IgD-negative memory B cell (primary cell): ENCODE measurements at regions not wholly inside any gene's neighbourhood (a gene's known extent, or its start where the extent isn't known, plus 50 kb on each side); places are given as distances from the start of the nearest gene placed in this dataset.
"Not testable (repeated sequence)": the region's sequence is repeated elsewhere in the genome, so short reads cannot be mapped to it uniquely, and the experiment has no call there.

Experiments
- H3K27ac Mint-ChIP-seq, 3 donors: one replicate each; pipeline ENCODE4 v1.8.0; 2020 to 2022; ENCODE audit warnings: mild to moderate bottlenecking in 3 of 3, mixed read lengths in 3 of 3, moderate library complexity in 1 of 3
- H3K27me3 Mint-ChIP-seq: one replicate; pipeline ENCODE4 v1.8.0; 2021; ENCODE audit warnings: mixed read lengths
- H3K36me3 Mint-ChIP-seq: one replicate; pipeline ENCODE4 v1.8.0; 2020; ENCODE audit warnings: mild to moderate bottlenecking, mixed read lengths
- H3K4me1 Mint-ChIP-seq, 3 donors: one replicate each; pipeline ENCODE4 v1.8.0; 2020 to 2022; ENCODE audit warnings: mixed read lengths in 3 of 3, mild to moderate bottlenecking in 1 of 3
- H3K4me3 Mint-ChIP-seq, 4 donors: one replicate each; pipeline ENCODE4 v1.8.0; 2020 to 2022; ENCODE audit warnings: mild to moderate bottlenecking in 4 of 4, mixed read lengths in 4 of 4, moderate library complexity in 3 of 4
- H3K9me3 Mint-ChIP-seq, 3 donors: one replicate each; pipeline ENCODE4 v1.8.0; 2020 to 2021; ENCODE audit warnings: mixed read lengths in 3 of 3, mild to moderate bottlenecking in 1 of 3

- peaks cover 1 to 9% (median 2%) of the 10 kb centered on the region in 3 donors for H3K9me3 Mint-ChIP-seq
- H3K27me3 Mint-ChIP-seq, result no peaks in the 10 kb centered on the region
- H3K4me1 Mint-ChIP-seq, result peaks cover 0 to 2% (median 0%) of the 10 kb centered on the region in 3 donors
- no peak overlapping the region for H3K27ac Mint-ChIP-seq
- no peak overlapping the region for H3K4me3 Mint-ChIP-seq
- H3K36me3 Mint-ChIP-seq, result no peaks in the 10 kb centered on the region
Measured at GRCh38 chr1:96096613-96097321, 624.8 kb upstream of the PTBP2 start.

DNA sequence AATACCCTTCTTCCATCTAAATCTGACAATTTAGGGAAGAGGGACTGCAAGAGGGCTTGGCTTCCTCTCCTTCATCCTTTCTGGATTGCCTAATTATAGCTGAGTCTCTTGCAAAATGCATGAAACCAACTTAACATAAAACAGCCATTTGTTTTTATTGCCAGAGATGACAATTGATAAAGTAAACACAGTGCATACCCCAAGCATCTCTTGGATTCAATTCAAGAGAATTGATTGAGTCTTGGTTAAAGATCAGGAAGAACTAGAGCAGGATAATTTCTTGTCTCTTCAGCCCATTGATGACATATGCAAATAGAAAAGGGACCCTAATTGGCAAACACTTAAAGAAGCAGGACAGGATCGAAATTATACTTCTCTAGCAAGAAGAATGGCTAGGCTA, 617.1 kb upstream of the PTBP2 start:
- no peaks in the 10 kb centered on the region for H3K4me1 Mint-ChIP-seq
- no peaks in the 10 kb centered on the region for H3K36me3 Mint-ChIP-seq
- no peaks in the 10 kb centered on the region for H3K27me3 Mint-ChIP-seq
- H3K27ac Mint-ChIP-seq, result no peak overlapping the region
- no peak overlapping the region for H3K4me3 Mint-ChIP-seq
- H3K9me3 Mint-ChIP-seq, result peaks cover 0 to 7% (median 0%) of the 10 kb centered on the region in 3 donors

GRCh38 chr1:96104906-96105305, 616.7 kb upstream of the PTBP2 start:
- peaks cover 0 to 7% (median 0%) of the 10 kb centered on the region in 3 donors for H3K9me3 Mint-ChIP-seq
- H3K36me3 Mint-ChIP-seq, result no peaks in the 10 kb centered on the region
- H3K27ac Mint-ChIP-seq, result no peak overlapping the region
- H3K27me3 Mint-ChIP-seq, result no peaks in the 10 kb centered on the region
- H3K4me1 Mint-ChIP-seq, result no peaks in the 10 kb centered on the region
- H3K4me3 Mint-ChIP-seq, result no peak overlapping the region

DNA sequence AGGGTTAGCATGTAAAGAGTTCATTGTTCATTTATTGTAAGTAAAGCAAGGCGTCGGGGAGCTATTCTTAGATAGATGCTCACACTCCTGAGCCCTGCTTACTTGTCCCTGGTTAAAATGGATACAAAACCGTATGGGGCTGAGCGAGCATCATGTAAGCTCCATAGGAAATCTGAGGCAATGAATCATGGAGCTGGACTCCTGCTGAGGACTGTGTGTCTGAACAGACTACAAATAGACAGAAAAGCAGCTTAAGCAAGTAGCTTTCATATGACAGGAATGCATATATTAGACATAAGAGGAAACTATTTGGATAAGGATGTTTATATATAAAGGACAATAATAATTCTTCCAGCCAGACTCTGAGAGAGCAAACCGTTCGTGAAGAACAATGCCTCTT, 604.9 kb upstream of the PTBP2 start:
- Mint-ChIP-seq H3K36me3 (no peaks in the 10 kb centered on the region), H3K9me3 (peaks cover 2 to 24% (median 6%) of the 10 kb centered on the region in 3 donors), H3K4me1 (no peaks in the 10 kb centered on the region), H3K27ac (no peak overlapping the region), H3K27me3 (no peaks in the 10 kb centered on the region), H3K4me3 (no peak overlapping the region)

DNA sequence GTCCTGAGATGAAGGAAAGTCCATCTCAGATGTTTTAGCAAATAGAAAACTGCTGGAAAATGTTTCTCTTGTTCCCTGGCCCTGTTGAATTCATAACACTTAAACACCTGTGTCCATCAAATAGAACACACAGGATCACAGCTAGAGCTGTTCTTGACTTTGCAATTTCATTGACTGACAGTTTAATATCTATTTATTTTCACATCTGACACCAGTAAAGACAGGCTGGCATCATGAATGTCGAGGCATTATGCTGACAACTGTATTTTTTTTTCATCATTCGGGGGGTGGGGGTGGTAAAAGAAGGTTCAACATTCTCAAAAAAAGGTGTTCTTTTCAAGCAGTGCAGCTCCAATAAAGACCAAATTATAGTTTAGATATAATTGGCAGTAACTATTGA, 591.2 kb upstream of the PTBP2 start:
- Mint-ChIP-seq H3K27ac (no peak overlapping the region), H3K9me3 (peaks cover under 1 to 4% (median 3%) of the 10 kb centered on the region in 3 donors)

GRCh38 chr1:96144636-96145035, 576.9 kb upstream of the PTBP2 start:
- peaks cover 0 to 8% (median 3%) of the 10 kb centered on the region in 3 donors for H3K9me3 Mint-ChIP-seq

More for the DNA sequence above, 591.2 kb upstream of the PTBP2 start:
- no peak overlapping the region for H3K4me3 Mint-ChIP-seq
- H3K4me1 Mint-ChIP-seq, result peaks cover 0 to 2% (median 0%) of the 10 kb centered on the region in 3 donors
- no peaks in the 10 kb centered on the region for H3K27me3 Mint-ChIP-seq
- H3K36me3 Mint-ChIP-seq, result no peaks in the 10 kb centered on the region

DNA sequence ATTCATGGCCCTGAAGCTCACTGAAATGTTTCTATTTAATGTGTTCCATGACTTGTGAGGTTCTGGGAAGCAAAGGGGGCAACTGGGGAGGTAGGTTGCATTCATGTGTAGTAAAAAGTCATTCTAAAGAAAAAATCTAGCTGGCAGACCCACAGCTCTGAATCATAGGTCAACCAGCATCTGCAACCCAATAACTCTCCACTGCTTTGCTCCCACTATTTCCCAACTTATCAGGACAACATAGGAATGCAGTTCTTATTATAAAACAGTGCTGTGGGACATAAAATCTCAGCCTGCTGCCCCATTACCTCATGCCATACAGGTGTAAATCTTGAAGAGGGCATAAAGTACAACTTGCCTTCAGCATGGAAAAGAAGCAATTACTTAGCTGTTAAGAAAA, 576.1 kb upstream of the PTBP2 start:
- Mint-ChIP-seq H3K27ac (no peak overlapping the region), H3K4me3 (no peak overlapping the region), H3K36me3 (no peaks in the 10 kb centered on the region), H3K4me1 (no peaks in the 10 kb centered on the region), H3K9me3 (peaks cover 0 to 8% (median 3%) of the 10 kb centered on the region in 3 donors), H3K27me3 (no peaks in the 10 kb centered on the region)

More at GRCh38 chr1:96144636-96145035, 576.9 kb upstream of the PTBP2 start:
- no peak overlapping the region for H3K4me3 Mint-ChIP-seq
- no peaks in the 10 kb centered on the region for H3K4me1 Mint-ChIP-seq
- no peaks in the 10 kb centered on the region for H3K27me3 Mint-ChIP-seq
- H3K36me3 Mint-ChIP-seq, result no peaks in the 10 kb centered on the region
- peak overlapping the region in 1 of 3 donors; percentile 32 for H3K27ac Mint-ChIP-seq

GRCh38 chr1:96152957-96153356, 568.6 kb upstream of the PTBP2 start:
- not testable (repeated sequence) for H3K36me3 Mint-ChIP-seq, H3K27me3 Mint-ChIP-seq, H3K4me1 Mint-ChIP-seq, H3K27ac Mint-ChIP-seq, H3K9me3 Mint-ChIP-seq, H3K4me3 Mint-ChIP-seq

DNA sequence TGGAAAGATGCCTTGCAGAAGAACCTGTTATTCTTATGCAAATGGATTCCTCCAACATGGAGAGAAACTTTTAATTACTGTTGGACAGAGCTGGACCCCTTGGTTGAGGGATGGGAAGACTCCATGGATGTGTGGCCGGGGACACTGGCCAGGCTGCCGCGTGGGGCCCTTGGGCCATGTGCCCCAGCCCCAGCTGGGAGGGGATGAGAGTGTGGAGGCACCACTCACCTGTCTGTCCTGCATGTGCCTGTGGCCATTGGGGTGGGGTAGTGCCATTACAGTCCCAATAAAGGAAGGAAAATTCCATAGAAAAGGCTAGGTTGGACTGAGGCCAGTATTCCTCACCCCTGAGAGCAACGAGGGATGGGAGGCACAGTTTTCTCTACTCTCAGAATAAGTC, 564.5 kb upstream of the PTBP2 start:
- no peak overlapping the region for H3K4me3 Mint-ChIP-seq
- peaks cover 6 to 15% (median 8%) of the 10 kb centered on the region in 3 donors for H3K9me3 Mint-ChIP-seq
- no peak overlapping the region for H3K27ac Mint-ChIP-seq
- H3K27me3 Mint-ChIP-seq, result no peaks in the 10 kb centered on the region
- H3K4me1 Mint-ChIP-seq, result no peaks in the 10 kb centered on the region
- no peaks in the 10 kb centered on the region for H3K36me3 Mint-ChIP-seq

DNA sequence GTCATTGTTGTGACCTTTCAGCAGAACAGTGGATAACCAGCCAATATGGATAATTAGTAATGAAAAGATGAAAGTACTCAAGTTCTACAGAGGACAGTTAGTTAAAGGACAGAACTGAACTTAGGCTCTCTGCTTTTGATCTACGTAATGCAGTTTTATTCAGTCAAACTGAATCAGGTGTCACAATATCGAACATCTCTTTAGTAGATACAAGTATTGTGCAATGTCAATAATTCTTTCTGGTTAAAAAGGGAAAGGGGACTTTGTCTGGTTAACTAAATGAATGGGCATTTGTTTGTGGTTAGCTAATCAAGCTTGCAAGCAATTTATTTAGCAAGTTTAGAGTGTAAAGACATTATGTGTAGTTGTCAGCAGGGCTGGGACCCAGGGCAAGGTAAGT, 562.2 kb upstream of the PTBP2 start:
- Mint-ChIP-seq H3K4me3 (no peak overlapping the region), H3K4me1 (no peaks in the 10 kb centered on the region), H3K36me3 (no peaks in the 10 kb centered on the region), H3K27me3 (no peaks in the 10 kb centered on the region), H3K27ac (no peak overlapping the region), H3K9me3 (peaks cover 6 to 15% (median 11%) of the 10 kb centered on the region in 3 donors)

DNA sequence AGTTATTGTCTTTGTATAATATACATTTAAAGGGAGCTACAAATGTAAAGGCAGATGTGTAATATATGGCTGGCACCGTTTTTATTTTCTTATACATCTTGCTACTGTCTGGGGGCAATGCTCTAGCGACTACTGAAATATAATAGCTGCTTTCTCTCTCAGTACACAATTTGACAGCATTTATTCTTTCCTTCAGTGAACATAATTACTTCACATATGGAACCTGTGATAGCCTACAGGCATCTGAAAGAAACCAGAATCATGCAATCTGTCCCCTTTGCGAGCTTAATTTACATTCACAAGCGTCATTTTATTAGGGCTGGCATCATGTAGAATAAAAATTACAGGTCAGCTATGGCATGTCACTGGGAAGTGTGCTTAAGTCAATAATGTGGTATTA, 557.5 kb upstream of the PTBP2 start:
- Mint-ChIP-seq H3K4me3 (no peak overlapping the region), H3K27me3 (no peaks in the 10 kb centered on the region), H3K36me3 (no peaks in the 10 kb centered on the region), H3K27ac (no peak overlapping the region), H3K4me1 (no peaks in the 10 kb centered on the region), H3K9me3 (peaks cover 0 to 12% (median 10%) of the 10 kb centered on the region in 3 donors)

- Mint-ChIP-seq H3K36me3 (no peaks in the 10 kb centered on the region), H3K9me3 (peaks cover 0 to 6% (median 2%) of the 10 kb centered on the region in 3 donors), H3K4me1 (no peaks in the 10 kb centered on the region), H3K27ac (no peak overlapping the region), H3K4me3 (no peak overlapping the region), H3K27me3 (no peaks in the 10 kb centered on the region)
Measured at GRCh38 chr1:96178053-96178452, 543.5 kb upstream of the PTBP2 start.

- Mint-ChIP-seq H3K36me3 (no peaks in the 10 kb centered on the region), H3K4me3 (no peak overlapping the region), H3K4me1 (no peaks in the 10 kb centered on the region), H3K9me3 (peaks cover 2 to 4% (median 2%) of the 10 kb centered on the region in 3 donors), H3K27ac (no peak overlapping the region), H3K27me3 (no peaks in the 10 kb centered on the region)
Measured at GRCh38 chr1:96183485-96183884, 538.1 kb upstream of the PTBP2 start.

GRCh38 chr1:96183928-96184327, 537.7 kb upstream of the PTBP2 start:
- Mint-ChIP-seq H3K27ac (no peak overlapping the region), H3K36me3 (no peaks in the 10 kb centered on the region), H3K4me1 (no peaks in the 10 kb centered on the region), H3K9me3 (peaks cover 2 to 4% (median 2%) of the 10 kb centered on the region in 3 donors), H3K4me3 (no peak overlapping the region), H3K27me3 (no peaks in the 10 kb centered on the region)

DNA sequence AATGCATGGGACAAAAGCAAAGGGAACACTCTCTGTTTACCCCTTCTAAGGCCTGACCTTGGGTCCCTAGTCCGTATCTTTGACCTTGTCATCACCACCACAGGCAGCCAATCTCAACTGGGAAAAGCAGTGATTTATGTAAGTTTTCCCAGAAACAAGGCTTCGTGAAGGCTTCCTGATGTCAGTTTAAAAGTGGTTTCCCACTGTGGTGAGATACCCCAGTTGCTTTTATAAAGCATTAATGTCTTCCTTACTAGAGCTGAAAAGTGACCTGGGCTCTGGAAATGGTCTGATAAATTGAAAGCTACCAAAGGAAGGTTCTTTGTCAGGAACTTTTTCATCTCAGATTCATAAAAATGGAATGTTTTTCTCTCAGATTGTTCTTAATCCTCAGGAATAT, 536.4 kb upstream of the PTBP2 start:
- Mint-ChIP-seq H3K4me1 (no peaks in the 10 kb centered on the region), H3K27me3 (no peaks in the 10 kb centered on the region), H3K27ac (no peak overlapping the region), H3K4me3 (no peak overlapping the region), H3K36me3 (no peaks in the 10 kb centered on the region), H3K9me3 (peaks cover 0 to 2% (median 0%) of the 10 kb centered on the region in 3 donors)

DNA sequence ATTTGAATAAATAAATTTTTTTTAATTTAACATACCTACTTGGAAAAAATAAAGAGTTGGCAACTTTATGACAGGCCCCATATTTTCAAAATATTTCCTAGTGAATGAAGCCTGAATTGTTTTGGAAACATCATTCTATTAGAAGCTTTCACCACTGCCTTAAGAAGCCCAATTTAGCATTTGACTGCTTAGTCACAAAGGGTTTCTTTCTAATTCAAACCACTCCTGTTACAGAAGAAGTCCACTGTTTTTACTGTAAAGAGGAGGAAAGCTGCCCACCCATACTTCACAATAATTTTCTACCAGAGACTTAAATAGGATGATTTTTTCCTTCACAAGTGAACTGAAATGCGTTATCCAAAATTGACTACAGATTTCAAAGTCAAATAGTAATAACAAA, 534.6 kb upstream of the PTBP2 start:
- no peak overlapping the region for H3K4me3 Mint-ChIP-seq
- no peaks in the 10 kb centered on the region for H3K36me3 Mint-ChIP-seq
- H3K27ac Mint-ChIP-seq, result no peak overlapping the region
- H3K27me3 Mint-ChIP-seq, result no peaks in the 10 kb centered on the region
- no peaks in the 10 kb centered on the region for H3K4me1 Mint-ChIP-seq
- peaks cover 0 to 3% (median 2%) of the 10 kb centered on the region in 3 donors for H3K9me3 Mint-ChIP-seq
